BLaER1 (cell line): ENCODE measurements at regions not wholly inside any gene's neighbourhood (a gene's known extent, or its start where the extent isn't known, plus 50 kb on each side); places are given as distances from the start of the nearest gene placed in this dataset.

Experiments used
- H3K27ac ChIP-seq: shearing (Covaris generic); formaldehyde crosslinking; 2 replicates; pipeline ENCODE4 v1.8.1; 2022
- H3K27me3 ChIP-seq: shearing (Covaris generic); formaldehyde crosslinking; 2 replicates; pipeline ENCODE4 v1.8.1; 2022
- H3K36me3 ChIP-seq: shearing (Covaris generic); formaldehyde crosslinking; 2 replicates; pipeline ENCODE4 v1.8.1; 2022
- H3K4me1 ChIP-seq: shearing (Covaris generic); formaldehyde crosslinking; 2 replicates; pipeline ENCODE4 v1.8.1; 2022
- H3K4me2 ChIP-seq: shearing (Covaris generic); formaldehyde crosslinking; 2 replicates; pipeline ENCODE4 v1.8.1; 2022
- H3K4me3 ChIP-seq: shearing (Covaris generic); formaldehyde crosslinking; 2 replicates; pipeline ENCODE4 v1.8.1; 2022
- H3K9ac ChIP-seq: shearing (Covaris generic); formaldehyde crosslinking; 2 replicates; pipeline ENCODE4 v1.8.1; 2022
- H3K9me3 ChIP-seq: shearing (Covaris generic); formaldehyde crosslinking; 2 replicates; pipeline ENCODE4 v1.8.1; 2022
- H4K20me1 ChIP-seq: shearing (Covaris generic); formaldehyde crosslinking; 2 replicates; pipeline ENCODE4 v1.8.1; 2022
- Cebpa-rat ChIP-seq: shearing (Covaris generic); IDR thresholded peaks from 2 replicates; pipeline ENCODE4 v1.8.1; 2022

DNA sequence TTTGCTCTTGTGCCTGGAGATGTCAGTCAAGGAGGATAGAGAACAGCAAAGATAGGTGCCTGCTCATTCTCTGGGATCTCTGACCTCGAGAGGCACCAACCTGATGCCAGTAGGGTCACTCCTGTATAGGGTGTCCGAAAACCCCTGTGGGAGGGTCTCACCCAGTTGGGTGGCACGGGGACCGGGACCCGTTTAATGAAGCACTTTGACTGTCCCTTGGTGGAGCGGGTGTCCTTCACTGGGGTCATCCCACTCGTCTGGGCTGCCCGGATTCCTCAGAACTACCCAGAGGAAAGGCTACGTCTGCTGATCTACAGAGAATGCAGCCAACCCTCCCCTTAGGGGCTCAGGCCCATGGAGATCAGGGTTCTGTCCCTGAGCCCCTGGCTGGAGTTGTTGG lies 157.6 kb downstream of the CAPZA3 start:
- no peaks in the 10 kb centered on the region for H4K20me1 ChIP-seq
- no peaks in the 10 kb centered on the region for H3K36me3 ChIP-seq
- H3K9ac ChIP-seq: no peak overlapping the region
- no peaks in the 10 kb centered on the region for H3K27me3 ChIP-seq
- H3K4me3 ChIP-seq: no peak overlapping the region
- no peak for TF ChIP-seq Cebpa-rat
- no peak overlapping the region for H3K4me2 ChIP-seq
- H3K4me1 ChIP-seq: no peaks in the 10 kb centered on the region
- H3K9me3 ChIP-seq: 0 out of 2 replicates have a peak, but pooled peaks cover 4% of the 10 kb centered on the region
- H3K27ac ChIP-seq: no peak overlapping the region

DNA sequence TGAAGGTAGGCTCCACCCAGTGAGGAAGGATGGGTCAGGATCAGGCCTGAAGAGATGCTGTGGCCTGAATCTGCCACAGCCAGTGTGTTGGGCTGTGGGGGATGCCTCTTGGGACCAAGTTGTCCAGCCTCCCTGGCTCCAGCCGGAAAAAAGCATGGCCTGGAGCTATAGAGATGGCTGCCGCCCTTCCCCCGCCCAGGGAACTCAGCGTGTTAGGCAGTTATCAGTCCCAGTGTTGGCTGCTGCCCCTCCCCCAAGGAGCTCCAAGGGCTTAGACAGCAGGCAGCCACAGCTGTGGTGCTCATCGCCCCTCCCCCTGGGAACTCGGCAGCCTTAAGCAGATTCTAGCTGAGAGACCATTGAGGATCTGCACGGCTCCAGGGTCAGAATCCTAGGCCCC lies 158.0 kb downstream of the CAPZA3 start:
- Histone ChIP-seq H3K36me3 (no peaks in the 10 kb centered on the region), H3K27ac (no peak overlapping the region), H3K9ac (no peak overlapping the region), H3K9me3 (0 out of 2 replicates have a peak, but pooled peaks cover 4% of the 10 kb centered on the region), H3K4me1 (no peaks in the 10 kb centered on the region), H3K4me3 (no peak overlapping the region), H4K20me1 (no peaks in the 10 kb centered on the region), H3K27me3 (no peaks in the 10 kb centered on the region), H3K4me2 (no peak overlapping the region)
- TF ChIP-seq Cebpa-rat: no peak

DNA sequence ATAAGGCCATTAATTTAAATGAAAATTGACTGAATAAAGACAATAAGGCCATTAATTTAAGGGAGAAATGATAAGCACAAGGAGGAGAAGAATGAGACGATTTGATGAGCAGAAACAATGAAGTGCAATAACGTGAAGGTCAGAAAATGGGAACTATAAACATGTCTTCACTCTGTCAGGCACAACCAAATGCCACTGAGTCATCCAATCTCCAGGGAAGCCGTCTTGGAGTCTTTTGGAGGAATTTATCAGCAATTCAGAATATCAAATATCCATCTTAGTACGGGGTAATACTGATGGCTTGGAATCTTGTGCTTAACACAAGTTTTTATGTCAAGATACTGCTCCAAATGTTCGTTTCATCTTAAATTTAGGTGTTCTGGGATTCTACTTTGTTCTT lies 159.9 kb downstream of the CAPZA3 start:
- Histone ChIP-seq H3K9ac (no peak overlapping the region), H3K4me2 (no peak overlapping the region), H3K4me1 (no peaks in the 10 kb centered on the region), H3K27me3 (no peaks in the 10 kb centered on the region), H3K4me3 (no peak overlapping the region), H3K36me3 (no peaks in the 10 kb centered on the region), H3K9me3 (0 out of 2 replicates have a peak, but pooled peaks cover 4% of the 10 kb centered on the region), H4K20me1 (no peaks in the 10 kb centered on the region), H3K27ac (no peak overlapping the region)
- TF ChIP-seq Cebpa-rat: no peak

DNA sequence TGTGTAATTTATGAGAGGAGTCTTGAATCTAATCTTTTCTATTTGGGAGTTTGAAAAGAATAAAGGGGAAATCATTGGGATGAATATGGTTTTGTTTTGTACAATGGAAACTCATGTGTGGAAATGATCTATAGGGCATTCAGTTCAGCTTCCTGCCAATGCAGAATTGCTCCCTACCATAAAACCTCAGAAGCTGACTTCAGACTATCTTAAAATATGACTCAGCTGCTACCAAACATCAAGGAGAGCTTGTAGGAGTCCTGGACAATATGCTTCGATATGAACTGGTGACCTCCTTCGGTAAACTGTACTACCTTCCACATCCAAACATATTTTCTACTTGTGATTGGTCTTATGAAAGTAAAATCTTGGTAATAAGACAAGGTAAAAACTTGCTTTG lies 160.6 kb downstream of the CAPZA3 start:
- Histone ChIP-seq H3K27me3 (no peaks in the 10 kb centered on the region), H3K27ac (no peak overlapping the region), H4K20me1 (no peaks in the 10 kb centered on the region), H3K4me1 (no peaks in the 10 kb centered on the region), H3K9me3 (0 out of 2 replicates have a peak, but pooled peaks cover 4% of the 10 kb centered on the region), H3K9ac (no peak overlapping the region), H3K36me3 (no peaks in the 10 kb centered on the region), H3K4me3 (no peak overlapping the region), H3K4me2 (no peak overlapping the region)
- TF ChIP-seq Cebpa-rat: no peak

DNA sequence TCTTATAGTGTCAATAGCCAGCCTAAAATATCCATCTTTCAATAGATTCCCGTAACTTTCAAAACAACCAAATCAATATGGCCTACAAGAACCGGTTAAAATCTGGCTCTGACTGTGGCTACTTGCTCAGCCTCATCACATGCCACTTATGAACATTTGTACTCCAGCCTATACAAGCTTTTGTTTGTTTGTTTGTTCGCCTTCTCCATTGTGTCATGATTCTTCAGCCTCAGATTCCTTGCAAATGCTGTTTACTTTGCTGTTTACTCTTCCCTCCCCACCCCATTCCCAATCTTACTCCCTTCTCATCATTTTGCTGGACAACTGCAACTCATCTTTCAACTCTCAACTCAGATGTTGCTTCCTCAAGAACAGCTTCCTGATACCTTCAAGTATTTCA lies 161.2 kb downstream of the CAPZA3 start:
- Histone ChIP-seq H3K27ac (no peak overlapping the region), H3K4me1 (no peaks in the 10 kb centered on the region), H3K4me2 (no peak overlapping the region), H3K9me3 (0 out of 2 replicates have a peak, but pooled peaks cover 4% of the 10 kb centered on the region), H3K4me3 (no peak overlapping the region), H3K27me3 (no peaks in the 10 kb centered on the region), H4K20me1 (no peaks in the 10 kb centered on the region), H3K9ac (no peak overlapping the region), H3K36me3 (no peaks in the 10 kb centered on the region)
- TF ChIP-seq Cebpa-rat: no peak

DNA sequence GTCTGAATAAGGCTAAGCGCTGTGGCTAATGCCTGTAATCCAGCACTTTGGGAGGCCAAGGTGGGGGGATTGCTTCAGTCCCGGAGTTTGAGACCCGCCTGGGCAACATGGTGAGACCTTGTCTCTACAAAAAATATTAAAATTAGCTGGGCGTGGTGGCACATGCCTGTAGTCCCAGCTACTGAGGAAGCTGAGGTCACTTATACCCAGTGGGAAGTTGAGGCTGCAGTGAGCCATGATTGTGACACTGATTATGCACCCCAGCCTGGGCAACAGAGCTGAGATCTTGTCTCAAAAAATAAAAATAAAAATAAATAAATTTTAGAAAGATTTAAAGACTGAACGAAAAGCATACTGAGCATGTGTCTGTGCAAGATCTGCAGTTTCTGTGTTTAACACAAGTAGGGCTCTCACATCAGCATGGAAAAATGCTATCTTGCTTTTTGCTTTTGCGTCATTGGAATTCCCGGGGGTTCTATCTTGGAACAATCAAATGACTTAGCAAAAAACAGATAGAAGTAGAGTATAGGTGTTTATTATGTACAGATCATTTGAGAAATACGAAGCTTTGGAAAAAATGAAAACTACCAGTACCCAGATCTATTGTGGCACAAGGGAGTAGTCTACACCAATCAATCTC lies 161.9 kb downstream of the CAPZA3 start:
- Histone ChIP-seq H3K9me3 (0 out of 2 replicates have a peak, but pooled peaks cover 4% of the 10 kb centered on the region), H4K20me1 (no peaks in the 10 kb centered on the region), H3K9ac (no peak overlapping the region), H3K4me3 (no peak overlapping the region), H3K4me1 (no peaks in the 10 kb centered on the region), H3K27me3 (no peaks in the 10 kb centered on the region), H3K36me3 (no peaks in the 10 kb centered on the region), H3K4me2 (no peak overlapping the region), H3K27ac (no peak overlapping the region)
- no peak for TF ChIP-seq Cebpa-rat

DNA sequence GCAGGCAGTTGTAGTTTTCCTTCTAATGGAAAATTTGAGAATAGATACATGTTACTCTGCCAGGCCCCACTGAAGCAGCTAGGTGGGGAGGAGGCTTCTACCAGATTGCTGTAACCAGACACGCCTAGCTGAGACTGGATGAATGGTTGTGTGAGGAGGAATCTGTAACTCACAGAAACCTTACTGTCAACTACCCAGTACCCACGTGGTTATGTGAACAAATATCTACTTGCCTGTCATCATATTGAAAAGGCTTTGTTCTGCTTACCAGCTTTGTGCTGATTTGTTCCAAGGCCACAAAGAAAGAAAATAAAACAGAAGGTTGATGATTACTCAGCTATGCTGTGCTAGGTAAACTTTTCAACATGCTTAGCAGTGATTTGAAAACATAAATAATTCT lies 167.2 kb downstream of the CAPZA3 start:
- no peaks in the 10 kb centered on the region for H3K36me3 ChIP-seq
- H4K20me1 ChIP-seq: no peaks in the 10 kb centered on the region
- H3K4me1 ChIP-seq: no peaks in the 10 kb centered on the region
- H3K4me2 ChIP-seq: no peak overlapping the region
- H3K9ac ChIP-seq: no peak overlapping the region
- no peak overlapping the region for H3K27ac ChIP-seq
- H3K27me3 ChIP-seq: no peaks in the 10 kb centered on the region
- H3K4me3 ChIP-seq: no peak overlapping the region
- no peak for TF ChIP-seq Cebpa-rat
- H3K9me3 ChIP-seq: no peaks in the 10 kb centered on the region

DNA sequence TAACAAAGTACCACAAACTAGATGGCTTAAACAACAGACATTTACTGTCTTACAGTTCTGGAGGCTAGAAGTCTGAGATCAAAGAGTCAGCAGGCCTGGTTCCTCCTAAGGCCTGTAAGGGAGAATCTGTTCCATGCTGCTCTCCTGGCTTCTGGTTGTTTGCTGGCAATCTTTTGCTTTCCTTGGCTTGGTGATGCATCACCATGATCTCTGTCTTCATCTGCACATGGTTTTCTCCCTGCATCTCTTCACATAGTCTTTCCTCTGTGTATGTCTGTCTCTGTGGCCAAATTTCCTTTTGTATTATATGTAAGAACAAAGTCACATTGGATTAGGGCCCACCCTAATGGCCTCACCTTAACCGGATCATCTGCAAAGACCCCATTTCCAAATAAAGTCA lies 168.5 kb downstream of the CAPZA3 start:
- no peaks in the 10 kb centered on the region for H3K27me3 ChIP-seq
- H3K9me3 ChIP-seq: 0 out of 2 replicates have a peak, but pooled peaks cover 4% of the 10 kb centered on the region
- no peaks in the 10 kb centered on the region for H3K36me3 ChIP-seq
- H3K4me2 ChIP-seq: no peak overlapping the region
- TF ChIP-seq Cebpa-rat: no peak
- H3K4me1 ChIP-seq: no peaks in the 10 kb centered on the region
- no peak overlapping the region for H3K27ac ChIP-seq
- no peaks in the 10 kb centered on the region for H4K20me1 ChIP-seq
- no peak overlapping the region for H3K9ac ChIP-seq
- no peak overlapping the region for H3K4me3 ChIP-seq

DNA sequence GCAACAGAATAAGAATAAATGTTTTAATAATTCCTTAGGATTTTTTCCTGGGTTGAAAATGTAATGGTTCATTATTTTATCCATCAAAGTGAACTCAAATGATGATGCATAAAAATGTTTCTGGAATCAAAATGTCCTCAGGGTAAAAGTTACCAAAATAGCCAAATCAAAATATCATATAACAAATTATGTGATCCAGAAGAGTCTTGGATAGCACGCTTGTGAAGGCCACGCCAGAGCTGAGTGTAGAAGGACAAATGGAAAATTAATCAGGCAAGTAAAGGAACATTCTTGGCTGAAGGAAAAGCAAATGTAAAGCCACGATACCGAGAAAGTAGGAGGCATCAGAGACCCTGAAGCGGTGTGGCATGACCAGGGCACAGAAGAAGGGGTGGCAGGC lies 169.2 kb downstream of the CAPZA3 start:
- Histone ChIP-seq H3K4me1 (no peaks in the 10 kb centered on the region), H3K27ac (no peak overlapping the region), H3K9me3 (0 out of 2 replicates have a peak, but pooled peaks cover 4% of the 10 kb centered on the region), H4K20me1 (no peaks in the 10 kb centered on the region), H3K4me2 (no peak overlapping the region), H3K9ac (no peak overlapping the region), H3K36me3 (no peaks in the 10 kb centered on the region), H3K4me3 (no peak overlapping the region), H3K27me3 (no peaks in the 10 kb centered on the region)
- TF ChIP-seq Cebpa-rat: no peak

DNA sequence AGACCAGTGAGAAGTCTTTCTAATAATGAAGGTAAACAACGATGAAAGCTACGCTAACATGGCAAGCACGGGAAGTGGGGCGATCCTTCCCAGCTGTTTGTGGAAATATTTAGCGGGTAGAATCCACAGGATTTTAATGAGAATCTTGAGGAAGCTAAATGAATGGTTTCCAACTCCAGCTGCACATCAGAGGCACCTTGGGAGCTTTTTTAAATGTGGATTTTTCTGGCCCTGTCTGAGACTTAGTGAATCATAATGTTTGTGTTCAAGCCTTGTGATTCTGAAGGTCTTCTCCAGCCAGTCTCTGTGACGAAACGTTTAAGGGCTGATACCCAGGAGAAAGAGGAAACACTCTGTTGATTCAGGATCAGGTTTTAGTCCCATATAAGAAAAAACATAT lies 169.8 kb downstream of the CAPZA3 start:
- TF ChIP-seq Cebpa-rat: no peak
- H4K20me1 ChIP-seq: no peaks in the 10 kb centered on the region
- H3K4me3 ChIP-seq: no peak overlapping the region
- no peaks in the 10 kb centered on the region for H3K4me1 ChIP-seq
- H3K9ac ChIP-seq: no peak overlapping the region
- no peak overlapping the region for H3K4me2 ChIP-seq
- H3K36me3 ChIP-seq: no peaks in the 10 kb centered on the region
- no peaks in the 10 kb centered on the region for H3K27me3 ChIP-seq
- H3K27ac ChIP-seq: no peak overlapping the region
- 0 out of 2 replicates have a peak, but pooled peaks cover 4% of the 10 kb centered on the region for H3K9me3 ChIP-seq

DNA sequence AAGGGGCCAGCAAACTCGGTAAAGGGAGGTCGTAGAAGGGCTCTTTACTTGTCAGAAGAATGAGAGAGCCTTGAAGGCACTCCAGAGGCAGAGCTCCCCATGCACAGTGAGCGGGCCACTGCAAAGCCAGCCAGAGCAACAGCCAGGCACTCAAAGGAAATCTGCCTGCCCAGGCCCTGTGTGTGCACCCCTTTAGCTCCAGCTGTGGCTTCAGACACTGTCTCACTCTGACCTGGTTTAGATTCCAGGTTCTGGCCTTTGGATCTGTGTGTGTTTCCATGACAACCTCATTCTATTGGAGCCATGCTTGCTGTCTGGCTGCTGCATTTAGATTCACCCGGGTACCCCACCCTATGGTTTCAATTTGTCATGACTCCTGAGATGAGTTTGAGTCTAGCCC lies 170.3 kb downstream of the CAPZA3 start:
- no peaks in the 10 kb centered on the region for H3K27me3 ChIP-seq
- H4K20me1 ChIP-seq: no peaks in the 10 kb centered on the region
- 0 out of 2 replicates have a peak, but pooled peaks cover 4% of the 10 kb centered on the region for H3K9me3 ChIP-seq
- H3K36me3 ChIP-seq: no peaks in the 10 kb centered on the region
- no peak overlapping the region for H3K27ac ChIP-seq
- H3K4me1 ChIP-seq: no peaks in the 10 kb centered on the region
- H3K4me2 ChIP-seq: no peak overlapping the region
- H3K9ac ChIP-seq: no peak overlapping the region
- no peak overlapping the region for H3K4me3 ChIP-seq
- no peak for TF ChIP-seq Cebpa-rat
